Stimulated activated CD4-positive, alpha-beta T cell treated with anti-CD3 and anti-CD28 coated beads, Interleukin-15, amount 100 ng/mL, for 48 hours (primary cell): ENCODE measurements at regions not wholly inside any gene's neighbourhood (a gene's known extent, or its start where the extent isn't known, plus 50 kb on each side); places are given as distances from the start of the nearest gene placed in this dataset.
A peak's percentile ranks its signal among the peaks of the same experiment; 100 is the strongest.
"Not testable (repeated sequence)": the region's sequence is repeated elsewhere in the genome, so short reads cannot be mapped to it uniquely, and the experiment has no call there.

Experiments
- DNase-seq, 2 donors: peaks; one replicate each; pipeline ENCODE4 v3.0.0-alpha.2; 2020; ENCODE audit warnings: low read depth in 2 of 2

DNA sequence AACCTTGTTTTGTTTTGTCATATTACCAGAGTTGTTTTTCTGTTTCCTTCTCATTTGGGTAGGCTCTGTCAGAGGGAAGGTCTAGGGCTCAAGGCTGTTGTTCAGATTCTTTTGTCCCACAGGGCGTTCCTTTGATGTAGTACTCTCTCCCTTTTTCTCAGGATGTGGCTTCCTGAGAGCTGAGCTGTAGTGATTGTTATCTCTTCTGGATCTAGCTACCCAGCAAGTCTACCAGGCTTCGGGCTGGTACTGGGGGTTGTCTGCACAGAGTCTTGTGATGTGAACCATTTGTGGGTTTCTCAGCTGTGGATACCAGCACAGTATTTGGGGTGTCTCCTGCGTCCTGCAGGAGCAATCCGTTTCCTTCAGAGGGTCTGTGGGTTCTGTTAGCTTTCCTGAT is 74.2 kb upstream of the GNG12 start:
- not testable (repeated sequence) for DNase-seq

DNA sequence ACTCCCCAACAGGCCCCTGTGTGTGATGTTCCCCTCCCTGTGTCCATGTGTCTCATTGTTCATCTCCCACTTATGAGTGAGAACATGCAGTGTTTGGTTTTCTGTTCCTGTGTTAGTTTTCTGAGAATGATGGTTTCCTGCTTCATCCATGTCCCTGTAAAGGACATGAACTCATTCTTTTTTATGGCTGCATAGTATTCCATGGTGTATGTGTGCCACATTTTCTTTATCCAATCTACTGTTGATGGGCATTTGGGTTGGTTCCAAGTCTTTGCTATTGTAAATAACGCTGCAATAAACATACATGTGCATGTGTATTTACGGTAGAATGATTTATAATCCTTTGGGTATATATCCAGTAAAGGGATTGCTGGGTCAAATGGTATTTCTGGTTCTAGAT is 72.7 kb upstream of the GNG12 start:
- not testable (repeated sequence) for DNase-seq

DNA sequence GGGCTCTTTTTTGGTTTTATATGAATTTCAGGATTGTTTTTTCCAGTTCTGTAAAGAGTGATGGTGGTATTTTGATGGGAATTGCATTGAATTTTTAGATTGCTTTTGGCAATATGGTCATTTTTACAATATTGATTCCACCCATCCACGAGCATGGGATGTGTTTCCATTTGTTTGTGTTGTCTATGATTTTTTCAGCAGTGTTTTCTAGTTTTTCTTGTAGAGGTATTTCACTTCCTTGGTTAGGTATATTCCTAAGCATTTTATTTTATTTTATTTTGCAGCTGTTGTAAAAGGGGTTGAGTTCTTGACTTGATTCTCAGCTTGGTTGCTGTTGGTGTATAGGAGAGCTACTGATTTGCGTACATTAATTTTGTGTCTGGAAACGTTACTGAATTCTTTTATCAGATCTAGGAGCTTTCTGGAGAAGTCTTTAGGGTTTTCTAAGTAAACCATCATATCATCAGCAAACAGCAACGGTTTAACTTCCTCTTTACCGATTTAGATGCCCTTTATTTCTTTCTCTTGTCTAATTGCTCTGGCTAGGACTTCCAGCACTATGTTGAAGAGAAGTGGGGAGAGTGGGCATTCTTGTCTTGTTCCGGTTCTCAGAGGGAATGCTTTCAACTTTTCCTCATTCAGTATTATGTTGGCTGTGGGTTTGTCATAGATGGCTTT is 69.4 kb upstream of the GNG12 start:
- not testable (repeated sequence) for DNase-seq

DNA sequence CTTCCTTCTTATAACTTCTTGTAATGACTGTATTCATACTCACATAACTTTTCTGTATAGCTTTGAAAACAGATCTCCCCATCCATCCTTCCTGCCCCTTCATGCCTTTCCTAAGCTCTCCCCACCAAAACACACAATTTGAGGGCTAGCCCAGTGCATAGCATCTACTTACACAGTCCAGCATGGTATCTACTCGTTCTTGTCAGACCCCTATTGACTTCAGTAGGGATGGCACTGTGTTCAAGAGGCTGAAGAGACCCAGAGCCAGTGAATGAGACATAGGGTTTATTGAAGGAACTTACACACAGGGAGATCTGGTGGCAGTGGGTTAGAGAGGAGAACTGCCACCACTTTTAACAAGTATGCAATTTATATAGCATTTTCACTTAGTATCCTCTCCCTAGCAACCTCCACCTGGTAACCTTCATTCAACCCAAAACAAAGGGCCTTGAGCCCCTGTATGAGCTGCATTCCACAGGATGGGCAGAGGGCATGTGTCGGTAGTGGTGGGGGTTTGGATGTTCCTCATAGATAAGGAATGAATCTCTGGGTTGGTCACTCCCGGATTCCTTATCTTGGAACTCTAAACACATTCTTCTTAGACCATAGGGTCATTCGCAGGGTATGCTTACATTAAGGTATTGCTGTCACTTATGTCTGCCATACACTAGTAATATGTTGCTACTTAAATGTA is 64.9 kb upstream of the GNG12 start:
- DNase-seq, result no peak

DNA sequence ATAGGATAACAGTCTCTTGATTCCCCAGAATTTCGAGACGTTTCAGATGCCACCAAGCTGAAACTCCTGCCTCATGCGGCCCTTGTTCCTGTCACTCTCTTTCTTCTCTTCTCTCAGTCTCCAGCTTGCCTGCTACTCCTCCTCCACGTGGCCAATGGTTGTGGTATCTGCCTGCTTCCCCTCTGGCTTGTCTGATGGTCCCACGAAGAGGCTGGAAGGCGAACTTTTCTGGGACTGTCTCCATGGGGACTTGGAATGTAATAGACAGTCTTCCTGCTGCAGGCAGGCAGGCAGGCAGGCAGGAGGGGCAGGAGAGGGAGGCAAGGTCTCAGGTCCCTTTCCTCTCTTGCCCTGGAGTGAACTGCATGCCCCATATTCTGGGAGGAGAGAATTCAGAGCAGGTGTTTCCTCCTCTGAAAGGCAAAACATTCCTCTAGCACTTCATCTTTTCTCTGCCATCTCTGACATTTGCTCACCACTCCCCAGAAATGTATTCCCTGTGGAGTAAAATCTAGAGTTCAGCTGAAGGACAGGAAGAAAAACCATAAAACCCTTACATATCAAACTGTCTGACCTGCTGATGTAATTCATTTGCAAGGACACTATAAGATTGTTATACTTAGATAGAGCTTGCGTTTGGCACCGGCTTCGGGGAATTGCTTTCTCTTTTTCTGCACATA is 64.1 kb upstream of the GNG12 start:
- no peak for DNase-seq

DNA sequence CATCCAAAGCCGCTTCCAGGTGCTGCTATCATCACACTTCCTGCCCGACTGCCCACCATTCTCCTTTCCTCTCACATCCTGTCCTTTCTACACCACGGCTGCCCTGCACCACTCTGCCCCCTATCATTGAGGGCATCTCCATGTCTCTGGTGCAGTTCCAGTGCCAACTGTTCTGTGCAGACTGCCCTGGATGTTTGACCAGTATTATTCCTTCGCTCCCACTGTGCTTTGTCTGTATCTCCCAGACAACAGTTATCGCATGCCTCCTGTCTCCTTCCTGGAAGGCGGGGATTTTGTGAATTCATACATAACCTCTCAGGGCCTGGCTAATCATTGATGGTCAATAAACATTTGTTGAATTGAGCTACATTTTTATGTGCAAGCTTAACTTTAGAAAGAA is 63.6 kb upstream of the GNG12 start:
- DNase-seq, result no peak

DNA sequence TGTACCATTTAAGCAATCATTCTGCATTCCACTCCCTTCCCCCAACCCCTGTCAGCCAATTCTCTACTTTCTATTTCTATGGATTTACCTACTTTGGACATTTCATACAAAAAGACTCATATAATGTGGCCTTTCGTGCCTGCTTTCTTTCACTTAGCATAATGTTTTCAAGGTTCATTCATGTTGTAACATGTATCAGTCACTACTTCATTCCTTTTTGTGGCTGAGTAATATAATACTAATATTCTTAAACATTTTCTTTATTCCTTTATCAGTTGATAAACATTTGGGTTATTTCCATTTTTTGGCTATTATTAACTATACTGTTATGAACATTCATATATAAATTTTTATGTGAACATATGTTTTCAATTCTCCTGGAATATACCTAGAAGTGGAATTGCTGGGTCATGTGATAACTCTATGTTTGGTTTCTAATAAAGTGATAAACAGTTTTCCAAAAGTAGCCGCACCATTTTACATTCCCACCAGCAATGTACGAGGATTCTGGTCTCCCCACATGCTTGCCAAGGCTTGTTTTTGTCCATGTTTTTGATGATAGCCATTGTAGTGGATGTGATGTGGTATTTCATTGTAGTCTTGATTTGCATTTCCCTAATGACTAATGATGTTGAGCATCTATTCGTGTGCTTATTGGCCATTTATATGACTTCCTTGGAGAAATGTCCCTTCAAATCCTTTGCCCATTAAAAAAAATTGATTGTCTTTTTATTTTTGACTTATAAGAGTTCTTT is 61.9 kb upstream of the GNG12 start:
- no peak for DNase-seq

DNA sequence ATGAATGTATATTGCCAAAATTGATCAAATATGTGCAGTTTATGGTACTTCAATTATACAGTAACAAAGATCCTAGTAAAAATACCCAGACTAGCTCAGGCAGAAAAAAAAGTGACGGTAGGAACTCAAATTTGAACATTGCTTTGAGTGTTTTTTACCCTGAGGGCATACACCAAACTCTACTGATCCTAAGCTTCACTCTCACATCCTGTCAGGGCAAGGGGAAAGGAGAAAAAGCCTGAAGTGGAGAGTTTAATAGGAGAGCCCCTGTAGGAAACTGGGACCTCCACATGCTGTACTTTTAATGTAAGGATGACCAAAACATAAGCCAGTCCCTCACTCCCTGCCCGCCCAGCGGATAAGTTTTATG is 59.8 kb upstream of the GNG12 start:
- no peak for DNase-seq

DNA sequence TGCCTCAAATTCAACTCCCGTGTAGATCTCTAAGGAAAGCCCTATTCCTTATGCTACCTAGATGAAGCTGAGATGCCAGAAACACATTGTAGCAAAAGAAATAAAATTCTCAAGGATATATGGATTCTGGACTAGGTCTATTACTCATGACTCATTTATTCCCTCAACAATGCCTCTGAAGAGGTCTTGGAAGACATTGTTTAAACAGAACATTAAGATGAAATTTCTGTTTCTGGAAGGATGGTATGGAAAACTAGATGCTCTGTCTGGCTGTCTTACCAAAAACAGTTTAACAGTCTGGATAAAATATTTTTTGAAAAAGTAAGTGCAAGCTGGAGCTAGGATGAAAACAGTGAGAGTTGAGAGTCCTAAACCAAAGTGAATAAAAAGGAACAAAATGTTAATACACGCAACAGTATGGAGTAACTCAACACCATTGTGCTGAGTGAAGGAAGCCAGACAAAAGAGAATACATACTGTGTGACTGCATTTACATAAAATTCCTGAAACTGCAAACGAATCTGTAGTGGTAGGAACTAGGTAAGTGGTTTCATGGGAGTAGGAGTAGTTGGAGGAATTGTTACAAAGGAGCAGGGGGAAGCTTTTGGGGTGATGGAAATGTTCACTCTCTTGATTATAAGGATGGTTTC is 59.3 kb upstream of the GNG12 start:
- DNase-seq, result no peak

DNA sequence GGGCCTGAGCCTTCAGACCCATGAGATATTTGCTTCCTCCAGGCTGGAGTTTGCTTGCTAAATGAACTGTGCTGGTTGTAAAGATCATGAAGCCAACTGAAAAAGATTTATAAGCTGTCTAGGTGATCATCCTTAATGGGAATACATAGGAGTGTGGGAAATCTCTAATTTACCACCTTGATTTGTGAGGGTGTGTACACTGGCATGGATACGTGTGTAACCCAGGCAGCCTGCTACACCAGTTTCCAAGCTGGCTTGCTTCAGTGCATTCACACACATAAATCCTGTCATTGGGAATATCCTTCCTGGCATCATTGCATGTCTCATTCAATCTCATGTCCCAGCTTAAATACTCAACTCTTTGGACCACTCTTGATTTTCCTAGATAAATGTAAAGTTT is 57.6 kb upstream of the GNG12 start:
- no peak for DNase-seq

DNA sequence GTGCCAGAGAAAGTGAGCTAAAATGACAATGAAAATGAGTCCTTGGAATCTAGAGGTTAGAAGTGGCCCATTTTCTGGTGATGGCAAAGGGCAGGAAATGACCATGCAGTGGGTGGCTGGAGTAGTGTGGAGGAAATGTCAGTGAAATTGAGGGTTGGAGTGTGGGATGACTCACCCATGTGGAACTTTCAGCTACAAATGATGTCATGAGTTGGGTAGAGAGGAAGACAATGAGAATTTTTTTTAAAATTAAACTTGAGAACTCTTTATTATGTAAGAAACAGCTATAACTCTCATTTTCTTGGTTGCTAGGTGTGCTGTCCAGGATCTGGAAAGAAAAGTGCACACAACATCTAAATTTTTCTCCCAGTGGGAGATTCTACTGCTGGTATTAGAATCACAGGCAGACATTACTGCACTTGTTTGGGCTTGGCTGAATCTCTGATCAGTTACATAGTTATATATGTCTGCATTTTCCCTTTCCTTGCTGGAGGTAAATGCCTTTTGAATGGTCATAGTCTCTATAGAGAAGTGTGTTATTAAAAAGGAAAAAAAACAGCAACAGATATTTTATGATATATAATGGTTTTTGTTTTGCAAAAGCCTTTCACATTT is 56.8 kb upstream of the GNG12 start:
- peak; percentile 0 to 1 for DNase-seq

DNA sequence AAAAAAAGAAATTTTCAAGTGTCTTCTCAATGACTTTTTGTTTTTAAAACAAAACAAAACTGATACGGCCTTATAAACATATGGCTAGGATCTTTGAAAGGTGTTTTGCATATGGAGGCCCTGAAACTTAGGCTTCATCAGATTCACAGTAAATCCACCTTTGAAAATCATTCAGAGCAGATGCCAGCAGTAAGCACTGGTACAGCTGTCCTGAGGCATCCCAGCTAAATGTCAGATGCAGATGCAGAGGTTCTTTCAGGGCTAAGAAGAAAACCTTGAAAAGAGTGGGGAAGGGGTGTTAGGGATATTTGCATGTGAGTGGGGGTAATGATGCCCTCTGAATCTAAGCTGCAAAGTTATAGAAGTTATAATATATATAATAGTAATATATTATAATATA is 56.2 kb upstream of the GNG12 start:
- DNase-seq, result no peak

DNA sequence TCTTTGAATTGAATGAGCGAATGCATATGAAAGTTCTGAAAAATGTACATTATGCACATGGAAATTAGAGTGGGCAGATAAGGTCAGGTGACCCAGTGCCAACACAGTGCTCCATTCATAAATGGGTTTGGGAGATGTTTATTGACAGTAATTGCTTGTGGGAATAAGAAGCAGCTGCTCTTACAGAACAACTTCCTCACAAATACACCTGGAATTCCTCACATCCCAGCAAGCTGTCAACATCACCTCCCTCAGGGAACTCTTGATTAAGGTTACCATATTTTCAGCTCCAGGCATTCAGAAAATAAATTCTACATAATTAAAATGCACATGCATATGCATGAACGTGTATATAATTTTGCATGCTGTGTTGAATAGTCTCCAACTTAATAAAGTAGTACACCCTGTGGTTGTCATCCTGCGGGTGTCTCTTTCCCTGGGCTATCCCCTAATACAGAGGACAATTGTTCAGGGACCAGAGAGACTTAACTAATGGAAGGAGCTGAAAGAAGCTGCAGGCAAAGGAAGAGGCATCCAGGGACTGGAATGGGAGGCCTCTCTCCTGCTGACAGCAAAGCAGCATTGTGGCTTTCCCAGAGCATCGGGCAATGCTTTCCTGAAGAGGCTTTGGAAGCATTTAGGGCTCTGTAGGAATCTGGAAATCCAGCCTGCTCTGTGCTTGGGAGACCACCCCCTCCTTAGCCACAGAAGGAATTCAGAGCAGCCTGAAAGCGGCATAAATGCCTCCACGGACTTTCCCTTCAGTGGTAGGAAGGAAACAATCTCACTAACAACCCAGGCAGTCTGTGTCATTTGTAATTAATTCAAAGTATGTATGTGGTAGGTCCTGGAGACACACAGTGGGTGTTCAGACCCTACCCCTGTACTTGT is 55.2 kb upstream of the GNG12 start:
- no peak for DNase-seq

DNA sequence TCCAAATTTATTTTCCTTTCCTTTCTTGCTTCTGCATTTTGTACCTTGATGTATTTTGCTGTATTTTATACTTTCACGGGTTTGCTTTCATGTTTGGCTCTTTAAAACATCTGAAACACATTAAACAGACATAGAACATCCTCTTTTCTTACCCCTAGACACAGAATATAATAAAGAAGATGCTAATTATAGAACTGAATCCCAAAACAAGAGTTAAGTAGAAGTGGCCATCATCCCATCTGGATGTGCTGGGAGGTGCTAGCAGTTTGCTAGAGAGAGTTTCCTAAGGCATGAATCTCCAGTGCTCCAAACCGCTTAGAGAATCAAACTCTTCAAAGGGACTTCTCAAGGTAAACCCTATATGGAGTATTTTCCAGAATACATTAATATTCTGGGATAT is 53.9 kb upstream of the GNG12 start:
- DNase-seq, result no peak

DNA sequence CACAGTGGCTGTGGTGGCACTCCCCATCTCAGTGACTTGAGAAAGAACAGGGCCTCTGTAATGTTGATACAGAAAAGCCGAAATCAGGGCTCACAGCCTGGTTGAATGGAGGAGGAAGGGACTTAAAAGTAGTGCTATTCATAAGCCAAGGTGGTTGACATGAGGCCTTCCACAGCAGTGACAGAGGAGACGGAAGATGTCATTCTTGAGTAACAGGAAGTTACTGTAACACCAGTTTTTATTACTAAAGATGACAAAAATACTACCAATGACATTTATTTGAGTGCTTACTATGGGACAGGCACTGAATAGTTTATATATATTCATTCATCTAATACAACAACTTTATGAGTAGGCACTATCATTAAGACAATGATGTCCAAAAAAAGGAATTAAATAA is 52.8 kb upstream of the GNG12 start:
- DNase-seq, result no peak

DNA sequence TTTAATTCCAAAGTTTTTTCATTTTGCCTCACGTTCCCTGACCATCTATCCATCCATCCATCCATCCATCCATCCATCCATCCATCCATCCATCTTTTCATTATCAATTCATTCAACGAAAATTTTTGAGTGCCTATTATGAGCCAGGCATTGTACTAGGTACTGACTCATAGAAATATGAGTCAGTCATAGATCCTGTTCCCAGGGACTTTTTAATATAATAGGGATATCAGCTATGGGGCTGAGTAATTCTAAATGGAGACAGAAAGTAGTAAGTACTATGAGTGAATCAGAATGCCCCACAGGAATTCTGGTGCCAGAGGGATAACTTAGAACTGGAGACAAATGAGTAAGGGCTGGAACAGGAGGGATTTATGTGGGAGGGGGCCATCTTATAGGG is 49.8 kb upstream of the GNG12 start:
- DNase-seq, result no peak
